Adrenal gland (tissue), 5 donors: ENCODE measurements at regions not wholly inside any gene's neighbourhood (a gene's known extent, or its start where the extent isn't known, plus 50 kb on each side); places are given as distances from the start of the nearest gene placed in this dataset.

ENCODE experiments used
- POLR2A ChIP-seq, 2 donors: fragments of 450-650 bp; IDR thresholded peaks; one replicate each; pipeline ENCODE4 v1.6.1; 2017; ENCODE audit warnings: antibody characterized with exemption in 2 of 2, mild to moderate bottlenecking in 2 of 2, moderate library complexity in 1 of 2
- TF ChIP-seq, protein P1 (sequence below), 6 experiments: fragments of 450-650 bp in 4 of 6; fragments of 200-600 bp in 2 of 6; sonication (generic) in 1 of 6; IDR thresholded peaks; 1 replicate in 5 of 6; 2 replicates in 1 of 6; pipeline versions ENCODE4 v1.5.1 to v1.8.0; 2016 to 2021; ENCODE audit warnings: antibody characterized with exemption in 6 of 6, mild to moderate bottlenecking in 2 of 6, moderate library complexity in 1 of 6
- donor health status: DM: no; HTN: no; CAD: no.

DNA sequence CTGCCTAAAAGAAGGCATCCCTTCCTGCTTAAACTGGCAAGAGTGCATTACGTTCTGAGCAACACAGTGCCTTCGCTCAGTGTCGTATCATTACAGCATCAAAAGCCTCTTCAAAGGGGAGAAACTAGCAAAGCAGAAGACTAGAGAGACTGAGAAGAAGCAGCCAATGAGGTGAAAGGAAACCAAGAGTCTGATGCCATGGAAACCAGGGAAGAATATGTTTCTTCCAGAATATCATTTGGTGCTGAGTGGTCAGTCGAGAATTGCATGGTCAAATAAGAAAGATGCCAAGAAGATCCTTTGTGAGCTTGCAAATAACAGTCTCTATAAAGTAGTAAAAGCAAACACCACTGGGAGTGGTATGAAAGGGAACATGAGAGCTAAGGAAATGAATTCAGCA is 312.1 kb upstream of the CHST9 start:
- TF ChIP-seq POLR2A (IDR thresholded peaks at IDR 0.05): no peak
- TF ChIP-seq, protein P1, sequence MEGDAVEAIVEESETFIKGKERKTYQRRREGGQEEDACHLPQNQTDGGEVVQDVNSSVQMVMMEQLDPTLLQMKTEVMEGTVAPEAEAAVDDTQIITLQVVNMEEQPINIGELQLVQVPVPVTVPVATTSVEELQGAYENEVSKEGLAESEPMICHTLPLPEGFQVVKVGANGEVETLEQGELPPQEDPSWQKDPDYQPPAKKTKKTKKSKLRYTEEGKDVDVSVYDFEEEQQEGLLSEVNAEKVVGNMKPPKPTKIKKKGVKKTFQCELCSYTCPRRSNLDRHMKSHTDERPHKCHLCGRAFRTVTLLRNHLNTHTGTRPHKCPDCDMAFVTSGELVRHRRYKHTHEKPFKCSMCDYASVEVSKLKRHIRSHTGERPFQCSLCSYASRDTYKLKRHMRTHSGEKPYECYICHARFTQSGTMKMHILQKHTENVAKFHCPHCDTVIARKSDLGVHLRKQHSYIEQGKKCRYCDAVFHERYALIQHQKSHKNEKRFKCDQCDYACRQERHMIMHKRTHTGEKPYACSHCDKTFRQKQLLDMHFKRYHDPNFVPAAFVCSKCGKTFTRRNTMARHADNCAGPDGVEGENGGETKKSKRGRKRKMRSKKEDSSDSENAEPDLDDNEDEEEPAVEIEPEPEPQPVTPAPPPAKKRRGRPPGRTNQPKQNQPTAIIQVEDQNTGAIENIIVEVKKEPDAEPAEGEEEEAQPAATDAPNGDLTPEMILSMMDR (IDR thresholded peaks at IDR 0.05): no peak
